HL-60 (cell line): ENCODE measurements at regions not wholly inside any gene's neighbourhood (a gene's known extent, or its start where the extent isn't known, plus 50 kb on each side); places are given as distances from the start of the nearest gene placed in this dataset.

Experiments used
- CTCF ChIP-seq: IDR thresholded peaks from one replicate; pipeline ENCODE4 v1.5.1; 2011; ENCODE audit warnings: low read length, control low read depth, inconsistent platforms; ENCODE audit not compliant: insufficient read depth
- POLR2AphosphoS5 ChIP-seq: IDR thresholded peaks from 2 replicates; pipeline ENCODE4 v1.6.1; 2012; ENCODE audit warnings: low read depth
- REST ChIP-seq: IDR thresholded peaks from 2 replicates; pipeline ENCODE4 v1.6.1; 2012; ENCODE audit warnings: low read depth; ENCODE audit not compliant: insufficient replicate concordance
- SPI1 ChIP-seq: IDR thresholded peaks from 2 replicates; pipeline ENCODE4 v1.6.1; 2012; ENCODE audit warnings: low read depth, mild to moderate bottlenecking, borderline replicate concordance

- TF ChIP-seq CTCF (no peak), POLR2AphosphoS5 (no peak), REST (no peak), SPI1 (no peak)
Observed at GRCh38 chr5:124669300-124669648, 77.2 kb downstream of the ZNF608 start.
